PFSK-1 (cell line): ENCODE measurements at regions not wholly inside any gene's neighbourhood (a gene's known extent, or its start where the extent isn't known, plus 50 kb on each side); places are given as distances from the start of the nearest gene placed in this dataset.

Experiments
- FOXP2 ChIP-seq: optimal IDR thresholded peaks from 2 replicates; pipeline ENCODE3; 2011; ENCODE audit warnings: borderline replicate concordance, control low read depth, inconsistent platforms; ENCODE audit not compliant: insufficient read depth; ENCODE audit errors: extremely low read length, extremely low read depth
- POLR2AphosphoS5 ChIP-seq: IDR thresholded peaks from 2 replicates; pipeline ENCODE4 v1.6.1; 2012; ENCODE audit warnings: low read depth, mild to moderate bottlenecking, control low read depth, low read length, moderate library complexity
- REST ChIP-seq, 2 experiments: IDR thresholded peaks; 2 replicates each; pipeline versions ENCODE4 v1.6.1 to v1.8.0; 2011 to 2012; ENCODE audit warnings: low read depth in 2 of 2, low read length in 2 of 2, control low read depth in 1 of 2, inconsistent platforms in 1 of 2, mild to moderate bottlenecking in 1 of 2, moderate library complexity in 1 of 2; ENCODE audit not compliant: insufficient read depth in 1 of 2
- SIN3A ChIP-seq: IDR thresholded peaks from 2 replicates; pipeline ENCODE4 v1.6.1; 2012; ENCODE audit warnings: mild to moderate bottlenecking, low read length, moderate library complexity, borderline replicate concordance; ENCODE audit not compliant: insufficient read depth
- TAF1 ChIP-seq: IDR thresholded peaks from 2 replicates; pipeline ENCODE4 v1.6.1; 2012; ENCODE audit warnings: low read length, control low read depth, borderline replicate concordance; ENCODE audit not compliant: insufficient read depth

- TF ChIP-seq POLR2AphosphoS5 (no peak), TAF1 (no peak), REST (IDR thresholded peaks at IDR 0.05; ENCODE audit: insufficient read depth in 1 of 2, low read depth in 2 of 2, low read length in 2 of 2) (no peak), SIN3A (no peak), FOXP2 (no peak)
Measured at GRCh38 chr6:78132671-78133410, 480.0 kb downstream of the MEI4 start.

- no peak for TF ChIP-seq SIN3A
- TF ChIP-seq TAF1: no peak
- TF ChIP-seq FOXP2: no peak
- TF ChIP-seq POLR2AphosphoS5: no peak
- no peak for TF ChIP-seq REST (IDR thresholded peaks at IDR 0.05; ENCODE audit: insufficient read depth in 1 of 2, low read depth in 2 of 2, low read length in 2 of 2)
Measured at GRCh38 chr6:78150425-78150824, 497.6 kb downstream of the MEI4 start.

- TF ChIP-seq REST (IDR thresholded peaks at IDR 0.05; ENCODE audit: insufficient read depth in 1 of 2, low read depth in 2 of 2, low read length in 2 of 2): no peak
- TF ChIP-seq FOXP2: no peak
- TF ChIP-seq TAF1: no peak
- TF ChIP-seq POLR2AphosphoS5: no peak
- TF ChIP-seq SIN3A: no peak
Measured at GRCh38 chr6:78153976-78154375, 501.1 kb downstream of the MEI4 start.

- TF ChIP-seq REST (IDR thresholded peaks at IDR 0.05; ENCODE audit: insufficient read depth in 1 of 2, low read depth in 2 of 2, low read length in 2 of 2) (no peak), POLR2AphosphoS5 (no peak)
Measured at GRCh38 chr6:78157606-78158005, 504.8 kb downstream of the MEI4 start.

- TF ChIP-seq TAF1 (no peak), REST (IDR thresholded peaks at IDR 0.05; ENCODE audit: insufficient read depth in 1 of 2, low read depth in 2 of 2, low read length in 2 of 2) (no peak), SIN3A (no peak)
Measured at GRCh38 chr6:78188891-78189290, 536.1 kb downstream of the MEI4 start.
